HCT116 (cell line): ENCODE measurements at regions not wholly inside any gene's neighbourhood (a gene's known extent, or its start where the extent isn't known, plus 50 kb on each side); places are given as distances from the start of the nearest gene placed in this dataset.

Experiments
- ATAC-seq: fragments of 200-7000 bp; cut with Tn5 transposase; 2 replicates; pipeline ENCODE4 v1.9.1; 2020; ENCODE audit warnings: mild to moderate bottlenecking, moderate library complexity
- BruUV-seq: library from RNA; stranded (reverse); fragments of 400-500 nt; replicated peaks from 2 replicates; lab custom pipeline; 2021; lab: Mats Ljungman, UMichigan
- CTCF ChIA-PET: fragments of 300-600 bp; sonication (Branson Sonifier 250); formaldehyde crosslinking; loops from one replicate; lab custom pipeline; 2021; ENCODE audit warnings: antibody characterized with exemption; lab: Charles Lee
- POLR2A ChIA-PET: fragments of 300-600, 350-600 bp; sonication (Branson Sonifier 250); formaldehyde crosslinking; loops from one replicate; lab custom pipeline; 2021; ENCODE audit warnings: antibody characterized with exemption; lab: Charles Lee
- RAD21 ChIA-PET, 2 experiments: fragments of 300-600 bp; sonication (Branson Sonifier 250); formaldehyde crosslinking; loops; one replicate each; lab custom pipeline; 2023; ENCODE audit warnings: low total read pairs in 2 of 2; ENCODE audit not compliant: uncharacterized antibody in 2 of 2, unreplicated experiment in 2 of 2, low non-redundant PET in 1 of 2; lab: Charles Lee
- DNase-seq: peaks from one replicate; pipeline ENCODE4 v3.0.0-alpha.2; 2010; ENCODE audit warnings: low read depth, low spot score
- H2AFZ ChIP-seq: fragments of 200-600 bp; shearing (Covaris generic), sonication (generic); 2 replicates; pipeline ENCODE4 v1.6.1; 2017; ENCODE audit warnings: low read depth, mixed run types, mixed read lengths, antibody characterized with exemption, low read length; ENCODE audit not compliant: poor library complexity, severe bottlenecking
- H3K27ac ChIP-seq: 2 replicates; pipeline ENCODE4 v1.5.1; 2012; ENCODE audit warnings: low read depth, low read length
- H3K27me3 ChIP-seq: fragments of 200-600 bp; sonication (generic); 2 replicates; pipeline ENCODE4 v1.6.1; 2016; ENCODE audit warnings: mixed run types, low read length, mixed read lengths; ENCODE audit not compliant: insufficient read depth
- H3K36me3 ChIP-seq, 2 experiments: fragments of 200-500 bp in 1 of 2; fragments of 200-600 bp in 1 of 2; sonication (Bioruptor generic) in 1 of 2; sonication (generic) in 1 of 2; 2 replicates each; pipeline versions ENCODE4 v1.5.1 to v1.6.1; 2014 to 2016; ENCODE audit warnings: low read length in 2 of 2, inconsistent platforms in 1 of 2, mixed read lengths in 1 of 2, mixed run types in 1 of 2; ENCODE audit not compliant: insufficient read depth in 2 of 2, control insufficient read depth in 1 of 2
- H3K4me1 ChIP-seq, 2 experiments: fragments of 200-600 bp in 1 of 2; sonication (generic) in 1 of 2; 2 replicates each; pipeline versions ENCODE4 v1.5.1 to v1.6.1; 2012 to 2017; ENCODE audit warnings: low read length in 2 of 2, inconsistent platforms in 1 of 2, mild to moderate bottlenecking in 1 of 2, mixed read lengths in 1 of 2, mixed run types in 1 of 2, moderate library complexity in 1 of 2; ENCODE audit not compliant: insufficient read depth in 2 of 2, control insufficient read depth in 1 of 2
- H3K4me2 ChIP-seq: fragments of 200-600 bp; sonication (generic); 2 replicates; pipeline ENCODE4 v1.6.1; 2017; ENCODE audit warnings: mixed run types, low read length, mixed read lengths
- H3K4me3 ChIP-seq, 2 experiments: fragments of 200-600 bp in 1 of 2; sonication (generic) in 1 of 2; replicated peaks in 1 of 2; 2 replicates each; pipeline ENCODE4 v1.5.1; 2011 to 2016; ENCODE audit warnings: low read length in 2 of 2, control low read depth in 1 of 2, low read depth in 1 of 2, mild to moderate bottlenecking in 1 of 2, mixed read lengths in 1 of 2, mixed run types in 1 of 2
- H3K79me2 ChIP-seq: fragments of 200-600 bp; sonication (generic); 2 replicates; pipeline ENCODE4 v1.6.1; 2017; ENCODE audit warnings: mild to moderate bottlenecking, mixed run types, low read length, moderate library complexity, mixed read lengths; ENCODE audit not compliant: insufficient read depth
- H3K9ac ChIP-seq: fragments of 200-600 bp; sonication (generic); 2 replicates; pipeline ENCODE4 v1.6.1; 2016; ENCODE audit warnings: low read length, mixed read lengths
- H3K9me2 ChIP-seq: fragments of 200-600 bp; sonication (generic), shearing (Covaris generic); 2 replicates; pipeline ENCODE4 v1.6.1; 2017; ENCODE audit warnings: mixed run types, mild to moderate bottlenecking, moderate library complexity; ENCODE audit not compliant: insufficient read depth
- H3K9me3 ChIP-seq, 2 experiments: fragments of 200-500 bp in 1 of 2; fragments of 200-600 bp in 1 of 2; sonication (Bioruptor generic) in 1 of 2; sonication (generic) in 1 of 2; 2 replicates each; pipeline ENCODE4 v1.6.1; 2014 to 2017; ENCODE audit warnings: low read length in 2 of 2, mixed read lengths in 2 of 2, inconsistent platforms in 1 of 2, low read depth in 1 of 2, mild to moderate bottlenecking in 1 of 2, mixed run types in 1 of 2, moderate library complexity in 1 of 2; ENCODE audit not compliant: control insufficient read depth in 1 of 2, insufficient read depth in 1 of 2
- H4K20me1 ChIP-seq: fragments of 200-600 bp; sonication (generic), shearing (Covaris generic); 2 replicates; pipeline ENCODE4 v1.6.1; 2017; ENCODE audit warnings: mixed run types, mild to moderate bottlenecking, moderate library complexity; ENCODE audit not compliant: insufficient read depth
- CBX3 ChIP-seq: IDR thresholded peaks from 2 replicates; pipeline ENCODE4 v1.6.1; 2012; ENCODE audit warnings: low read depth
- EGR1 ChIP-seq: IDR thresholded peaks from 2 replicates; pipeline ENCODE4 v1.6.1; 2012; ENCODE audit warnings: low read depth
- ELF1 ChIP-seq: IDR thresholded peaks from 2 replicates; pipeline ENCODE4 v1.6.1; 2012; ENCODE audit warnings: low read depth, borderline replicate concordance
- EZH2 ChIP-seq: fragments of 200-600 bp; sonication (generic); IDR thresholded peaks from 2 replicates; pipeline ENCODE4 v1.6.1; 2017; ENCODE audit warnings: antibody characterized with exemption, mixed run types
- EZH2phosphoT487 ChIP-seq: fragments of 200-600 bp; IDR thresholded peaks from 2 replicates; pipeline ENCODE4 v1.6.1; 2018; ENCODE audit warnings: antibody characterized with exemption, borderline replicate concordance
- FOSL1 ChIP-seq: IDR thresholded peaks from 2 replicates; pipeline ENCODE4 v1.6.1; 2012; ENCODE audit warnings: low read depth
- JUND ChIP-seq: IDR thresholded peaks from 2 replicates; pipeline ENCODE4 v1.6.1; 2012
- MAX ChIP-seq: IDR thresholded peaks from 2 replicates; pipeline ENCODE4 v1.6.1; 2012
- RAD21 ChIP-seq: IDR thresholded peaks from 2 replicates; pipeline ENCODE4 v1.6.1; 2012; ENCODE audit warnings: low read depth, mild to moderate bottlenecking
- SP1 ChIP-seq: IDR thresholded peaks from 2 replicates; pipeline ENCODE4 v1.6.1; 2012; ENCODE audit warnings: low read depth
- SRF ChIP-seq: IDR thresholded peaks from 2 replicates; pipeline ENCODE4 v1.6.1; 2012; ENCODE audit warnings: low read depth
- TCF7L2 ChIP-seq: IDR thresholded peaks from 2 replicates; pipeline ENCODE4 v1.7.0; 2011; ENCODE audit warnings: borderline replicate concordance, inconsistent platforms; ENCODE audit not compliant: insufficient read depth, insufficient read length; ENCODE audit errors: extremely low read depth
- YY1 ChIP-seq: IDR thresholded peaks from 2 replicates; pipeline ENCODE4 v1.6.1; 2011; ENCODE audit warnings: low read length, low read depth, moderate library complexity, mild to moderate bottlenecking; ENCODE audit not compliant: insufficient replicate concordance; ENCODE audit errors: extremely low read depth
- ZFX ChIP-seq: fragments of 450-650 bp; IDR thresholded peaks from 2 replicates; pipeline ENCODE4 v1.6.1; 2017
- ZNF274 ChIP-seq: fragments of 200-500 bp; sonication (Bioruptor generic); IDR thresholded peaks from 2 replicates; pipeline ENCODE4 v1.6.1; 2014; ENCODE audit warnings: mild to moderate bottlenecking, low read depth, low read length, inconsistent platforms
- intact Hi-C: fragments of 100-400 bp; cut with micrococcal nuclease; formaldehyde crosslinking; loops from 2 replicates; pipeline ENCODE4 v1.10.0; 2022
- TF ChIP-seq, protein P1 (sequence below): IDR thresholded peaks from 2 replicates; pipeline ENCODE4 v1.6.1; 2012

DNA sequence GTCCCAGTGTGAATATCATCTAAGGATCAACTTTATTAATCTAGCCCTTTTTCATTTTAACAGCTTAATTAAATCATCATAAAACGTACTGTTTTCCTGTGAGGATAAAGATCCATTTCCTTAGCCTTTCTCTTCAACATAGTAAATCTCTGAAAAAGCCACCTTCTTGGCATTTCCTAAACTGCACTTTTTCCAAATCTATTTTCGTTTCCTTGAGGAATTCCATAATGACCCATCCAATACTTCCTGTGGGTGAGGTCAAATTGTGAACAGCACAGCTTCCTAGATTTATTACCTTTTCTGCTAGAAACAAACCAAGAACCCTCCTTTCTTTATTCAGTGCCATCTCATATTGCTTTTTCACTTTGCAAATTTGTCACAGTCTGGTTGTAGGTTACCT is 129.4 kb upstream of the CNTN4 start:
- Histone ChIP-seq H4K20me1 (no peaks in the 10 kb centered on the region), H3K4me3 (no peak overlapping the region), H3K27ac (no peak overlapping the region), H3K27me3 (no peaks in the 10 kb centered on the region), H3K9me2 (no peaks in the 10 kb centered on the region), H3K4me1 (no peaks in the 10 kb centered on the region), H3K9me3 (peaks cover 16 to 31% of the 10 kb centered on the region in 2 experiments), H3K36me3 (no peaks in the 10 kb centered on the region), H2AFZ (no peak overlapping the region), H3K9ac (no peak overlapping the region), H3K79me2 (no peaks in the 10 kb centered on the region), H3K4me2 (no peak overlapping the region)
- ATAC-seq (no peak), DNase-seq (no peak)
- intact Hi-C loops, result no loop called here
- no peak for TF ChIP-seq ELF1
- no peak for TF ChIP-seq SRF
- TF ChIP-seq YY1, result no peak
- ChIA-PET CTCF (no interaction called here), RAD21 (no interaction called here), POLR2A (no interaction called here)
- BruUV-seq, result no TSS peak

DNA sequence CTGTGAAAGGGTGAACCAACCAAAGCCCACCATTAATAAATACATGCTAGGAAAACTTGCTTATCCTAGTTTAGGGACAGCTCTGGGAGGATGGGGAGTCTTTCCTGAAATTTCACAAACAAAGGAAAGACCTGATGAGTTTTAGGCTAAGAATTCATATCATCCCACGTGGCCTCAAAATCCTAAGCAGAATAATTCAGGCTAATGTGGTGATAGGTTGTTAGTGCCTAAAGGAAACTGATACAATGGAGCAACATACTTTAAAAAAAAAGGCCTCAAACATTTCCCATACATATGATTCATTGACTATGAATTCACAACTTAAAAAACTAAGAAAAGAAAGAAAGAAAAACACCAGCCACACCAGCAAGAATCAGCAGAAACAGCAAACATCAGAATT is 126.9 kb upstream of the CNTN4 start:
- TF ChIP-seq SP1 (no peak), MAX (no peak), ELF1 (no peak), TCF7L2 (no peak), YY1 (no peak), RAD21 (no peak), SRF (no peak), ZFX (no peak), CBX3 (no peak), EZH2phosphoT487 (no peak), EZH2 (no peak), EGR1 (no peak), JUND (no peak), ZNF274 (no peak), FOSL1 (no peak)
- TF ChIP-seq, protein P1, sequence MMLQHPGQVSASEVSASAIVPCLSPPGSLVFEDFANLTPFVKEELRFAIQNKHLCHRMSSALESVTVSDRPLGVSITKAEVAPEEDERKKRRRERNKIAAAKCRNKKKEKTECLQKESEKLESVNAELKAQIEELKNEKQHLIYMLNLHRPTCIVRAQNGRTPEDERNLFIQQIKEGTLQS, result no peak
- H3K27ac ChIP-seq, result no peak overlapping the region

More for the DNA sequence above, 126.9 kb upstream of the CNTN4 start:
- no peak overlapping the region for H3K4me2 ChIP-seq
- H3K36me3 ChIP-seq, result no peaks in the 10 kb centered on the region
- POLR2A ChIA-PET, result no interaction called here
- RAD21 ChIA-PET, result no interaction called here
- no peaks in the 10 kb centered on the region for H4K20me1 ChIP-seq
- intact Hi-C loops, result no loop called here
- H3K9me3 ChIP-seq, result peaks cover 18 to 32% of the 10 kb centered on the region in 2 experiments
- no peaks in the 10 kb centered on the region for H3K4me1 ChIP-seq
- no peaks in the 10 kb centered on the region for H3K9me2 ChIP-seq
- H3K4me3 ChIP-seq, result no peak overlapping the region
- ATAC-seq (no peak), DNase-seq (no peak)
- H3K79me2 ChIP-seq, result no peaks in the 10 kb centered on the region
- BruUV-seq, result no TSS peak
- no peak overlapping the region for H3K9ac ChIP-seq
- H2AFZ ChIP-seq, result no peak overlapping the region
- no peaks in the 10 kb centered on the region for H3K27me3 ChIP-seq
- CTCF ChIA-PET, result no interaction called here
